Cardiac muscle cell (in vitro differentiated cells and primary cell): ENCODE measurements at regions not wholly inside any gene's neighbourhood (a gene's known extent, or its start where the extent isn't known, plus 50 kb on each side); places are given as distances from the start of the nearest gene placed in this dataset.

Experiments used
- DNase-seq, 2 donors: peaks; one replicate each; pipeline versions ENCODE4 v3.0.0 to v3.0.0-alpha.2; 2010 to 2017; ENCODE audit warnings: low read depth in 1 of 2, low spot score in 1 of 2
- H3K27ac ChIP-seq: fragments of 200-600 bp; sonication (generic); 2 replicates; pipeline ENCODE4 v1.5.1; 2016
- H3K27me3 ChIP-seq: fragments of 200-600 bp; sonication (generic); 2 replicates; pipeline ENCODE4 v1.6.0; 2016; ENCODE audit warnings: control low read depth
- H3K36me3 ChIP-seq: fragments of 200-600 bp; sonication (generic); 2 replicates; pipeline ENCODE4 v1.5.1; 2016; ENCODE audit warnings: control low read depth
- H3K4me1 ChIP-seq: fragments of 200-600 bp; sonication (generic); 2 replicates; pipeline ENCODE4 v1.8.1; 2017; ENCODE audit warnings: low read depth, mild to moderate bottlenecking, mixed run types
- H3K4me3 ChIP-seq: fragments of 200-600 bp; sonication (generic); 2 replicates; pipeline ENCODE4 v1.5.1; 2016; ENCODE audit warnings: mild to moderate bottlenecking
- H3K9me3 ChIP-seq: fragments of 200-600 bp; sonication (generic); 2 replicates; pipeline ENCODE4 v1.5.1; 2017; ENCODE audit warnings: low read depth, mild to moderate bottlenecking, control low read depth
- CTCF ChIP-seq: IDR thresholded peaks from 2 replicates; pipeline ENCODE4 v1.5.1; 2012; ENCODE audit warnings: low read depth, mild to moderate bottlenecking, low read length

GRCh38 chr9:88933607-88934379 is 57.5 kb upstream of the S1PR3 start:
- Histone ChIP-seq H3K9me3 (no peaks in the 10 kb centered on the region), H3K4me3 (no peak overlapping the region), H3K27me3 (no peaks in the 10 kb centered on the region), H3K36me3 (no peaks in the 10 kb centered on the region), H3K4me1 (no peaks in the 10 kb centered on the region), H3K27ac (no peak overlapping the region)
- no peak for TF ChIP-seq CTCF
- DNase-seq = no peak

GRCh38 chr9:88934876-88935535 is 56.3 kb upstream of the S1PR3 start:
- no peak overlapping the region for H3K4me3 ChIP-seq
- H3K27me3 ChIP-seq = no peaks in the 10 kb centered on the region
- no peaks in the 10 kb centered on the region for H3K4me1 ChIP-seq
- no peak overlapping the region for H3K27ac ChIP-seq
- no peak for DNase-seq
- H3K9me3 ChIP-seq = no peaks in the 10 kb centered on the region
- no peak for TF ChIP-seq CTCF
- H3K36me3 ChIP-seq = no peaks in the 10 kb centered on the region

GRCh38 chr9:88936132-88936531 is 55.1 kb upstream of the S1PR3 start:
- H3K27ac ChIP-seq = no peak overlapping the region
- H3K36me3 ChIP-seq = no peaks in the 10 kb centered on the region
- no peaks in the 10 kb centered on the region for H3K9me3 ChIP-seq
- no peak for TF ChIP-seq CTCF
- H3K4me3 ChIP-seq = no peak overlapping the region
- no peak for DNase-seq
- H3K4me1 ChIP-seq = no peaks in the 10 kb centered on the region
- no peaks in the 10 kb centered on the region for H3K27me3 ChIP-seq

GRCh38 chr9:88936668-88937067 is 54.6 kb upstream of the S1PR3 start:
- no peaks in the 10 kb centered on the region for H3K4me1 ChIP-seq
- no peak for DNase-seq
- TF ChIP-seq CTCF = no peak
- H3K9me3 ChIP-seq = no peaks in the 10 kb centered on the region
- no peaks in the 10 kb centered on the region for H3K36me3 ChIP-seq
- no peak overlapping the region for H3K27ac ChIP-seq
- H3K27me3 ChIP-seq = no peaks in the 10 kb centered on the region
- H3K4me3 ChIP-seq = no peak overlapping the region

GRCh38 chr9:88937248-88937647 is 54.0 kb upstream of the S1PR3 start:
- TF ChIP-seq CTCF = no peak
- no peaks in the 10 kb centered on the region for H3K36me3 ChIP-seq
- no peaks in the 10 kb centered on the region for H3K9me3 ChIP-seq
- H3K27ac ChIP-seq = no peak overlapping the region
- H3K4me1 ChIP-seq = no peaks in the 10 kb centered on the region
- no peaks in the 10 kb centered on the region for H3K27me3 ChIP-seq
- DNase-seq = no peak
- no peak overlapping the region for H3K4me3 ChIP-seq
